SK-N-SH (cell line): ENCODE measurements at regions not wholly inside any gene's neighbourhood (a gene's known extent, or its start where the extent isn't known, plus 50 kb on each side); places are given as distances from the start of the nearest gene placed in this dataset.

ENCODE experiments used
- CTCF ChIA-PET: fragments of 300-600, 350-600 bp; formaldehyde crosslinking; extraction: SDS; loops from one replicate; lab custom pipeline; 2021; lab: Yijun Ruan, JAX
- POLR2A ChIA-PET: fragments of 350-600 bp; sonication (Branson Sonifier 250); formaldehyde crosslinking; extraction: SDS; loops from one replicate; lab custom pipeline; 2020; ENCODE audit warnings: antibody characterized with exemption, inconsistent platforms; lab: Yijun Ruan, JAX
- DNase-seq: peaks from one replicate; pipeline ENCODE4 v3.0.0; 2012
- H2AFZ ChIP-seq: fragments of 200-600 bp; sonication (generic); 2 replicates; pipeline ENCODE4 v1.8.1; 2016; ENCODE audit warnings: antibody characterized with exemption, mild to moderate bottlenecking, low read depth
- H3F3A ChIP-seq: fragments of 200-600 bp; sonication (generic); replicated peaks from 2 replicates; pipeline ENCODE3; 2016; ENCODE audit warnings: antibody characterized with exemption, mild to moderate bottlenecking; ENCODE audit not compliant: insufficient read depth
- H3K27ac ChIP-seq, 2 experiments: fragments of 200-500 bp in 1 of 2; fragments of 200-600 bp in 1 of 2; sonication (Bioruptor generic) in 1 of 2; sonication (generic), shearing (Covaris generic) in 1 of 2; 2 replicates each; pipeline versions ENCODE4 v1.5.1 to v1.6.1; 2014 to 2016; ENCODE audit warnings: low read depth in 2 of 2, inconsistent platforms in 1 of 2, low read length in 1 of 2, mild to moderate bottlenecking in 1 of 2, mixed read lengths in 1 of 2
- H3K27me3 ChIP-seq: fragments of 200-600 bp; sonication (generic), shearing (Covaris generic); 2 replicates; pipeline ENCODE4 v1.6.1; 2016; ENCODE audit warnings: mixed run types; ENCODE audit not compliant: insufficient read depth
- H3K36me3 ChIP-seq, 2 experiments: fragments of 200-500 bp in 1 of 2; fragments of 200-600 bp in 1 of 2; sonication (Bioruptor generic) in 1 of 2; sonication (generic) in 1 of 2; replicated peaks in 1 of 2; 2 replicates each; pipeline versions ENCODE3 to v1.5.1; 2014 to 2016; ENCODE audit warnings: low read length in 1 of 2, mild to moderate bottlenecking in 1 of 2; ENCODE audit not compliant: insufficient read depth in 2 of 2, control insufficient read depth in 1 of 2
- H3K4me1 ChIP-seq, 2 experiments: fragments of 200-500 bp in 1 of 2; fragments of 200-600 bp in 1 of 2; sonication (Bioruptor generic) in 1 of 2; sonication (generic), shearing (Covaris generic) in 1 of 2; 2 replicates each; pipeline versions ENCODE4 v1.5.1 to v1.6.1; 2014 to 2016; ENCODE audit warnings: low read depth in 1 of 2, low read length in 1 of 2, mixed run types in 1 of 2; ENCODE audit not compliant: insufficient read depth in 2 of 2, control insufficient read depth in 1 of 2
- H3K4me2 ChIP-seq: fragments of 200-600 bp; sonication (generic), shearing (Covaris generic); 2 replicates; pipeline ENCODE4 v1.6.1; 2017; ENCODE audit warnings: mixed run types
- H3K4me3 ChIP-seq, 2 experiments: fragments of 200-500 bp in 1 of 2; fragments of 200-600 bp in 1 of 2; sonication (Bioruptor generic) in 1 of 2; sonication (generic), shearing (Covaris generic) in 1 of 2; 2 replicates each; pipeline versions ENCODE4 v1.5.1 to v1.8.1; 2014 to 2016; ENCODE audit warnings: low read depth in 2 of 2, inconsistent platforms in 1 of 2, low read length in 1 of 2, mild to moderate bottlenecking in 1 of 2, mixed read lengths in 1 of 2, moderate library complexity in 1 of 2
- H3K79me2 ChIP-seq: fragments of 200-600 bp; sonication (generic); 2 replicates; pipeline ENCODE4 v1.8.1; 2017; ENCODE audit warnings: mild to moderate bottlenecking; ENCODE audit not compliant: insufficient read depth
- H3K9ac ChIP-seq: fragments of 200-600 bp; sonication (generic); 2 replicates; pipeline ENCODE4 v1.6.1; 2017; ENCODE audit warnings: mixed run types
- H3K9me2 ChIP-seq: fragments of 200-600 bp; sonication (generic); 2 replicates; pipeline ENCODE4 v1.6.1; 2017; ENCODE audit warnings: mixed run types
- H3K9me3 ChIP-seq: fragments of 200-600 bp; sonication (generic); 2 replicates; pipeline ENCODE4 v1.6.1; 2017; ENCODE audit warnings: mixed run types, mild to moderate bottlenecking, moderate library complexity
- H4K20me1 ChIP-seq: fragments of 200-600 bp; sonication (generic); 2 replicates; pipeline ENCODE4 v1.6.1; 2017; ENCODE audit warnings: mild to moderate bottlenecking, mixed run types; ENCODE audit not compliant: insufficient read depth
- FOSL2 ChIP-seq: IDR thresholded peaks from 2 replicates; pipeline ENCODE4 v1.4.0; 2012; ENCODE audit warnings: low read depth, mild to moderate bottlenecking, moderate library complexity, borderline replicate concordance
- FOXJ3 ChIP-seq: sonication (generic); formaldehyde crosslinking; IDR thresholded peaks from 2 replicates; pipeline ENCODE4 v1.5.1; 2020; ENCODE audit warnings: mild to moderate bottlenecking, missing genetic modification reagents
- FOXM1 ChIP-seq: IDR thresholded peaks from 2 replicates; pipeline ENCODE4 v1.4.0; 2012; ENCODE audit warnings: low read depth, mild to moderate bottlenecking
- MAX ChIP-seq: IDR thresholded peaks from 2 replicates; pipeline ENCODE4 v1.4.0; 2012; ENCODE audit warnings: low read depth
- POLR2AphosphoS5 ChIP-seq: IDR thresholded peaks from 2 replicates; pipeline ENCODE4 v1.6.1; 2012; ENCODE audit warnings: low read depth, low read length
- RCOR1 ChIP-seq: fragments of 150-350 bp; IDR thresholded peaks from 2 replicates; pipeline ENCODE4 v1.6.1; 2017; ENCODE audit warnings: antibody characterized with exemption, low read length
- REST ChIP-seq: IDR thresholded peaks from 2 replicates; pipeline ENCODE4 v1.6.1; 2012; ENCODE audit warnings: mild to moderate bottlenecking, low read depth, low read length, moderate library complexity
- SIN3A ChIP-seq: IDR thresholded peaks from 2 replicates; pipeline ENCODE4 v1.6.1; 2012; ENCODE audit warnings: low read depth, mild to moderate bottlenecking, low read length, moderate library complexity, borderline replicate concordance
- SMC3 ChIP-seq: IDR thresholded peaks from 2 replicates; pipeline ENCODE4 v1.6.1; 2012; ENCODE audit warnings: low read depth, low read length, improper control_type of control experiment
- USF1 ChIP-seq: IDR thresholded peaks from 2 replicates; pipeline ENCODE4 v1.4.0; 2012; ENCODE audit warnings: low read depth, borderline replicate concordance
- USF2 ChIP-seq: fragments of 150-350 bp; IDR thresholded peaks from 2 replicates; pipeline ENCODE4 v1.6.1; 2017; ENCODE audit warnings: antibody characterized with exemption, low read length, low read depth, borderline replicate concordance
- ZBTB33 ChIP-seq: IDR thresholded peaks from 2 replicates; pipeline ENCODE4 v1.4.0; 2012; ENCODE audit warnings: low read depth, borderline replicate concordance
- WGBS: methylation state at CpG from one replicate; pipeline ENCODE4 v1.1.6; 2017; ENCODE audit warnings: low lambda C conversion rate; 5-methylcytosine and 5-hydroxymethylcytosine counted together

GRCh38 chr14:85172290-85172689, 357.7 kb upstream of the FLRT2 start:
- Histone ChIP-seq H3K9me3 (no peaks in the 10 kb centered on the region), H3K4me2 (no peak overlapping the region), H3K9ac (no peak overlapping the region), H4K20me1 (no peaks in the 10 kb centered on the region), H3F3A (no peaks in the 10 kb centered on the region), H3K27me3 (no peaks in the 10 kb centered on the region; the same call in 1 of the 2 replicates), H3K36me3 (no peaks in the 10 kb centered on the region)
- WGBS: 10% methylated on average over 2 of the region's 2 CpGs
- DNase-seq: no peak
- TF ChIP-seq SMC3: no peak
- TF ChIP-seq SIN3A: no peak
- no peak for TF ChIP-seq FOSL2
- no peak for TF ChIP-seq ZBTB33
- TF ChIP-seq FOXJ3: no peak
- no peak for TF ChIP-seq RCOR1
- no peak for TF ChIP-seq FOXM1
- TF ChIP-seq REST: no peak
- TF ChIP-seq POLR2AphosphoS5: no peak
- TF ChIP-seq USF1: no peak
- TF ChIP-seq MAX: no peak
- no peak for TF ChIP-seq USF2
- TF ChIP-seq, all 33 proteins: peak for 0
- Histone ChIP-seq H3K79me2 (no peaks in the 10 kb centered on the region), H3K9me2 (no peaks in the 10 kb centered on the region), H3K4me1 (no peaks in the 10 kb centered on the region), H2AFZ (no peak overlapping the region), H3K4me3 (no peak overlapping the region), H3K27ac (no peak overlapping the region)
- CTCF ChIA-PET: no interaction called here
- POLR2A ChIA-PET: no interaction called here
